ENCODE measurements at regions not wholly inside any gene's neighbourhood (a gene's known extent, or its start where the extent isn't known, plus 50 kb on each side); places are given as distances from the start of the nearest gene placed in this dataset.
"Not testable (repeated sequence)": the region's sequence is repeated elsewhere in the genome, so short reads cannot be mapped to it uniquely, and the experiment has no call there.

DNA sequence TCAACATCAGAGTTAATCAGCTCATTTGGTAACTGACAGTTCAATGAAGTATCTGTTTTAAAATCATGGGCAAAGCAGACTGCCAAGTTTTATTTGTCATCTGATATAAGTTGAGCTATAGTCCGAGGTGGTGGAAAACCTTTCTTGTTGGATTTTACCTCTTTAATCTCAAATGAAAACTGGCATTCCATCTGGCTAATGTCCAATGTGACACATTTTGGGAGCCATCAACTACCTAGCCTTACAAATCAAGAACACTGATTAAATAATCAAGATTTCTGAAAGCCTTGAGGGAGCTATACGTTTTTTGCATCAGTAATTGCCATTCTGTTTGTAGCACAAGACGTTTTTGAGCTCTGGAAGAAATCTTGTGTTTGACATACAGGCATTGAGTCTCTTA, 1380.5 kb upstream of the WWC1 start:
- Histone ChIP-seq H3K4me1 (ENCODE audit: control insufficient read depth in 2 of 2, insufficient read depth in 2 of 2, low read length in 1 of 2) (no peaks in the 10 kb centered on the region), H3K27me3 (ENCODE audit: control insufficient read depth in 1 of 2, insufficient read depth in 2 of 2, low read length in 2 of 2) (no peaks in the 10 kb centered on the region), H3K9me3 (ENCODE audit: control insufficient read depth in 2 of 2, insufficient read depth in 1 of 2, low read depth in 1 of 2, low read length in 1 of 2) (no peaks in the 10 kb centered on the region), H3K36me3 (ENCODE audit: control insufficient read depth in 2 of 2, insufficient read depth in 2 of 2, low read length in 1 of 2) (no peaks in the 10 kb centered on the region), H3K4me3 (ENCODE audit: low read depth in 1 of 2, low read length in 2 of 2) (no peak overlapping the region), H3K27ac (ENCODE audit: low read depth in 2 of 2, low read length in 1 of 2) (no peak overlapping the region)
- 40 to 43% methylated on average over 3 of the region's 3 CpGs for whole genome bisulfite sequencing, 2 donors

DNA sequence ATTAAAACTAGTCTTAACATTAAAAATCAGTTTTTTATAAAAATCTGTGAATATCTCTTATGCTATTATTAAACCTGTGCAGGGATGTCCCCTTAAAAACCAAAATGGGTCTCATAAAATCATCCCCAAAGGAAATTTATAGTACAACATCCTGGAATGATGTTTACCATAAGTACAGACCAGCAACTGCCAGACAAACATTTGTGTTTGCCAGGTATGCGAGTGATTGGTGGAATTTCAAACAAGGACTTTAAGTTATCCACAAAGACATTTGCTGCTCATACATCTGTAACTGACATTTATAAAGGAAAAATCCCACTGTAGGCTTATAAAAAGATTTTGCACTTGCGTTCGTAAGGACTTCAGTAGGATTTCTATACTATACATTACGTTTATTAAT, 1375.4 kb upstream of the WWC1 start:
- Histone ChIP-seq H3K4me1 (ENCODE audit: control insufficient read depth in 2 of 2, insufficient read depth in 2 of 2, low read length in 1 of 2) (no peaks in the 10 kb centered on the region), H3K4me3 (ENCODE audit: low read depth in 1 of 2, low read length in 2 of 2) (no peak overlapping the region), H3K27me3 (ENCODE audit: control insufficient read depth in 1 of 2, insufficient read depth in 2 of 2, low read length in 2 of 2) (no peaks in the 10 kb centered on the region), H3K36me3 (ENCODE audit: control insufficient read depth in 2 of 2, insufficient read depth in 2 of 2, low read length in 1 of 2) (no peaks in the 10 kb centered on the region), H3K9me3 (ENCODE audit: control insufficient read depth in 2 of 2, insufficient read depth in 1 of 2, low read depth in 1 of 2, low read length in 1 of 2) (no peaks in the 10 kb centered on the region), H3K27ac (ENCODE audit: low read depth in 2 of 2, low read length in 1 of 2) (no peak overlapping the region)
- WGBS, 2 donors: 89 to 92% methylated on average over 4 of the region's 4 CpGs

DNA sequence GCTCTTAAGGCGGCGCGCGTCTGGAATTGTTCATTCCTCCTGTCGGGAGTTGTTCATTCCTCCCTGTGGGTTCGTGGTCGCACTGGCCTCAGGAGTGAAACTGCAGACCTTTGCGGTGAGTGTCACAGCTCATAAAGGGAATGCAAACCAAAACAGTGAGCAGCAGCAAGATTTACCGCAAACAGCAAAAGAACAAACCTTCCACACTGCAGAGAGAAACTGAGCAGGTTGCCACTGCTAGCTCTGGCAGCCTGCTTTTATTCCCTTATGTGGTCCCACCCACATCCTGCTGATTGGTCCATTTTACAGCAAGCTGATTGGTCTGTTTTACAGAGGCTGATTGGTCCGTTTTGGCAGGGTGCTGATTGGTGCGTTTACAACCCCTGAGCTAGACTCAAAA, 1365.3 kb upstream of the WWC1 start:
- H3K36me3 ChIP-seq (ENCODE audit: control insufficient read depth in 2 of 2, insufficient read depth in 2 of 2, low read length in 1 of 2): no peaks in the 10 kb centered on the region
- H3K4me1 ChIP-seq (ENCODE audit: control insufficient read depth in 2 of 2, insufficient read depth in 2 of 2, low read length in 1 of 2): no peaks in the 10 kb centered on the region
- H3K27me3 ChIP-seq (ENCODE audit: control insufficient read depth in 1 of 2, insufficient read depth in 2 of 2, low read length in 2 of 2): no peaks in the 10 kb centered on the region
- 93 to 94% methylated on average over 11 of the region's 11 CpGs for WGBS, 2 donors
- no peak overlapping the region for H3K27ac ChIP-seq (ENCODE audit: low read depth in 2 of 2, low read length in 1 of 2)
- H3K4me3 ChIP-seq (ENCODE audit: low read depth in 1 of 2, low read length in 2 of 2): no peak overlapping the region
- peaks cover 0 to 5% of the 10 kb centered on the region in 2 donors for H3K9me3 ChIP-seq (ENCODE audit: control insufficient read depth in 2 of 2, insufficient read depth in 1 of 2, low read depth in 1 of 2, low read length in 1 of 2)

DNA sequence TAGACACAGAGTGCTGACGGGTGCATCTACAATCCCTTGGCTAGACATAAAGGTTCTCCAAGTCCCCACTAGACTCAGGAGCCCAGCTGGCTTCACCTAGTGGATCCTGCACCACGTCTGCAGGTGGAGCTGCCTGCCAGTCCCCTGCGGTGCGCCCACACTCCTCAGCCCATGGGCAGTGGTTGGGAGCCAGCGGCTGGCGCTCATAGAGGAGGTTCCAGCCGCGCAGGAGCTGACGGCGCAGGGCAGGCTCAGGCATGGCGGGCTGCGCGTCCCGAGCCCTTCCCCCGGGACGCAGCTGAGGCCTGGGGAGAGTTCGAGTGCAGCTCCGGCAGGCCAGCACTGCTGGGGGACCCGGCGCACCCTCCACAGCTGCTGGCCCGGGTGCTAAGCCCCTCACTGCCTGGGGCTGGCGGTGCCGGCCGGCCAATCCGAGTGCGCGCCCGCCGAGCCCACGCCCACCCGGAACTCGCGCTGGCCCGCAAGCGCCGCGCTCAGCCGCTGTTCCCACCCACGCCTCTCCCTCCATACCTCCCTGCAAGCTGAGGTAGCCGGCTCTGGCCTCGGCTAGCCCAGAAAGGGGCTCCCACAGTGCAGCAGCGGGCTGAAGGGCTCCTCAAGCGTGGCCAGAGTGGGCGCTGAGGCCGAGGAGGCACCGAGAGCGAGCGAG, 1364.5 kb upstream of the WWC1 start:
- not testable (repeated sequence) for H3K4me3 ChIP-seq (ENCODE audit: low read depth in 1 of 2, low read length in 2 of 2); H3K36me3 ChIP-seq (ENCODE audit: control insufficient read depth in 2 of 2, insufficient read depth in 2 of 2, low read length in 1 of 2); H3K9me3 ChIP-seq (ENCODE audit: control insufficient read depth in 2 of 2, insufficient read depth in 1 of 2, low read depth in 1 of 2, low read length in 1 of 2); H3K4me1 ChIP-seq (ENCODE audit: control insufficient read depth in 2 of 2, insufficient read depth in 2 of 2, low read length in 1 of 2); H3K27me3 ChIP-seq (ENCODE audit: control insufficient read depth in 1 of 2, insufficient read depth in 2 of 2, low read length in 2 of 2); H3K27ac ChIP-seq (ENCODE audit: low read depth in 2 of 2, low read length in 1 of 2)
- WGBS, 2 donors: 94 to 96% methylated on average over 43 to 48 of the region's 48 CpGs

DNA sequence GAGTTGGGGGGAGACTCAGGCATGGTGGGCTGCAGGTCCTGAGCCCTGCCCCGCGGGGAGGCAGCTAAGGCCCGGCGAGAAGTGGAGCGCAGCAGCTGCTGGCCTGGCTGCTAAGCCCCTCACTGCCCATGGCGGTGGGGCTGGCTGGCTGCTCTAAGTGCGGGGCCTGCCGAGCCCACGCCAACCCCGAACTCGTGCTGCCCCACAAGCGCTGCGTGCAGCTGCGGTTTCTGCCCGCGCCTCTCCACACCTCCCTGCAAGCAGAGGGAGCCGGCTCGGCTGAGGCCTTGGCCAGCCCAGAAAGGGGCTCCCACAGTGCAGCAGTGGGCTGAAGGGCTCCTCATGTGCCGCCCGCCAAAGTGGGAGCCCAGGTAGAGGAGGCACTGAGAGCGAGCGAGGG, 1355.1 kb upstream of the WWC1 start:
- H3K27ac ChIP-seq (ENCODE audit: low read depth in 2 of 2, low read length in 1 of 2): no peak overlapping the region
- H3K9me3 ChIP-seq (ENCODE audit: control insufficient read depth in 2 of 2, insufficient read depth in 1 of 2, low read depth in 1 of 2, low read length in 1 of 2): peaks cover 0 to 4% of the 10 kb centered on the region in 2 donors
- no peak overlapping the region for H3K4me3 ChIP-seq (ENCODE audit: low read depth in 1 of 2, low read length in 2 of 2)
- no peaks in the 10 kb centered on the region for H3K27me3 ChIP-seq (ENCODE audit: control insufficient read depth in 1 of 2, insufficient read depth in 2 of 2, low read length in 2 of 2)
- H3K4me1 ChIP-seq (ENCODE audit: control insufficient read depth in 2 of 2, insufficient read depth in 2 of 2, low read length in 1 of 2): no peaks in the 10 kb centered on the region
- 95 to 97% methylated on average over 21 to 22 of the region's 22 CpGs for WGBS, 2 donors
- no peaks in the 10 kb centered on the region for H3K36me3 ChIP-seq (ENCODE audit: control insufficient read depth in 2 of 2, insufficient read depth in 2 of 2, low read length in 1 of 2)

DNA sequence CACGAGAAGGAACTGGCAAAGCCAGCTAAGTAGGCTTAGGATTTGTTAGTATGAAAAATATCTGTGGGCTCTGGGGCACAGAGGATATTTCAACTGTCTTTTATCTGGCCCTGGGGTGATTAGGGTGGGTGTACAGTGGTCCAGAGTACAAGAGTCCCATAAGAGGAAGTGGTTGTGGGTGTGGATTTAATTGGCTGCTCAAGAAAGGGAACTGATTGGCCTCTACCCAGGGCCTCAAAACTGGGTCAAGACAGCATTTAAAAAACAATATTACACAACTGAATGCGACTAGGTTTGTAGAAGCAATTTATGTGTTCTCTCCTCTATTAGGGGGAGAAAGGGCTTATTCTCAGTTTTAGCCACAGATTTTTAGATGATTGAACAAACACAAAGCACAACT, 1353.4 kb upstream of the WWC1 start:
- Histone ChIP-seq H3K27me3 (ENCODE audit: control insufficient read depth in 1 of 2, insufficient read depth in 2 of 2, low read length in 2 of 2) (no peaks in the 10 kb centered on the region), H3K9me3 (ENCODE audit: control insufficient read depth in 2 of 2, insufficient read depth in 1 of 2, low read depth in 1 of 2, low read length in 1 of 2) (peaks cover 0 to 4% of the 10 kb centered on the region in 2 donors), H3K4me1 (ENCODE audit: control insufficient read depth in 2 of 2, insufficient read depth in 2 of 2, low read length in 1 of 2) (no peaks in the 10 kb centered on the region), H3K27ac (ENCODE audit: low read depth in 2 of 2, low read length in 1 of 2) (no peak overlapping the region), H3K4me3 (ENCODE audit: low read depth in 1 of 2, low read length in 2 of 2) (no peak overlapping the region), H3K36me3 (ENCODE audit: control insufficient read depth in 2 of 2, insufficient read depth in 2 of 2, low read length in 1 of 2) (no peaks in the 10 kb centered on the region)
- 48 to 69% methylated on average over 2 of the region's 2 CpGs for WGBS, 2 donors

DNA sequence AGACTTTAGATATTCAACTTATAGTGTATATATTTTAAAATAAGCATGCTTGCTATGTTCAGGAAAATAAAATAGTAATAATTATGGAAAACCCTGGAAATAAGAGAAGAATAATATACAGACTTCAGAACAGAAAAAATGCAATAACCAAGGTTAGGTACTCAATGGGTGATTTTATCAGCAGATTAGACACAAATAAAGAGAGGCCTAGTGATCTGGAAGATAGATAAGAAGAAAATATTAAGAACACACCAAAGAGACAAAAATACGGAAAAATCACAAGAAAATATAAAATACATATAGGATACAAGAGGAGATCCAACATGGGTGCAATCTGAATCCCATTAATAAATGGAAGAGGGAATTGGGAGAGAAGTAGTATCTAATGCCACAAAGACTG, 1348.5 kb upstream of the WWC1 start:
- H3K27me3 ChIP-seq (ENCODE audit: control insufficient read depth in 1 of 2, insufficient read depth in 2 of 2, low read length in 2 of 2): no peaks in the 10 kb centered on the region
- H3K27ac ChIP-seq (ENCODE audit: low read depth in 2 of 2, low read length in 1 of 2): no peak overlapping the region
- H3K4me3 ChIP-seq (ENCODE audit: low read depth in 1 of 2, low read length in 2 of 2): no peak overlapping the region
- no peaks in the 10 kb centered on the region for H3K9me3 ChIP-seq (ENCODE audit: control insufficient read depth in 2 of 2, insufficient read depth in 1 of 2, low read depth in 1 of 2, low read length in 1 of 2)
- WGBS, 2 donors: 94 to 100% methylated on average over 1 of the region's 1 CpG
- H3K4me1 ChIP-seq (ENCODE audit: control insufficient read depth in 2 of 2, insufficient read depth in 2 of 2, low read length in 1 of 2): no peaks in the 10 kb centered on the region
- H3K36me3 ChIP-seq (ENCODE audit: control insufficient read depth in 2 of 2, insufficient read depth in 2 of 2, low read length in 1 of 2): no peaks in the 10 kb centered on the region

DNA sequence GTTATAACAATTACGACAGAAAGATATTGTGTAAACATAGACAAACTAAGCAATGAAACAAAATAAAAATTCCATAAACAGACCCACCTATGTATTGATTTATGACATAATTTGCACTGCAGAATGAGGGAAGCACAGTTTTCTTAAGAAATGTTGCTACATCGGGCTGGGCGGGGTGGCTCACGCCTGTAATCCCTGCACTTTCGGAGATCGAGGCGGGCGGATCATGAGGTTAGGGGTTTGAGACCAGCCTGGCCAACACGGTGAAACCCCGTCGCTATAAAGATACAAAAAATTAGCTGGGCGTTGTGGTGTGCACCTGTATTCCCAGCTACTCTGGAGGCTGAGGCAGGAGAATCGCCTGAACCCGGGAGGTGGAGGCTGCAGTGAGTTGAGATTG, 1344.4 kb upstream of the WWC1 start:
- WGBS, 2 donors: 91 to 92% methylated on average over 14 of the region's 14 CpGs
- Histone ChIP-seq H3K27me3 (ENCODE audit: control insufficient read depth in 1 of 2, insufficient read depth in 2 of 2, low read length in 2 of 2) (no peaks in the 10 kb centered on the region), H3K9me3 (ENCODE audit: control insufficient read depth in 2 of 2, insufficient read depth in 1 of 2, low read depth in 1 of 2, low read length in 1 of 2) (no peaks in the 10 kb centered on the region), H3K36me3 (ENCODE audit: control insufficient read depth in 2 of 2, insufficient read depth in 2 of 2, low read length in 1 of 2) (no peaks in the 10 kb centered on the region), H3K4me3 (ENCODE audit: low read depth in 1 of 2, low read length in 2 of 2) (no peak overlapping the region), H3K4me1 (ENCODE audit: control insufficient read depth in 2 of 2, insufficient read depth in 2 of 2, low read length in 1 of 2) (no peaks in the 10 kb centered on the region), H3K27ac (ENCODE audit: low read depth in 2 of 2, low read length in 1 of 2) (no peak overlapping the region)

DNA sequence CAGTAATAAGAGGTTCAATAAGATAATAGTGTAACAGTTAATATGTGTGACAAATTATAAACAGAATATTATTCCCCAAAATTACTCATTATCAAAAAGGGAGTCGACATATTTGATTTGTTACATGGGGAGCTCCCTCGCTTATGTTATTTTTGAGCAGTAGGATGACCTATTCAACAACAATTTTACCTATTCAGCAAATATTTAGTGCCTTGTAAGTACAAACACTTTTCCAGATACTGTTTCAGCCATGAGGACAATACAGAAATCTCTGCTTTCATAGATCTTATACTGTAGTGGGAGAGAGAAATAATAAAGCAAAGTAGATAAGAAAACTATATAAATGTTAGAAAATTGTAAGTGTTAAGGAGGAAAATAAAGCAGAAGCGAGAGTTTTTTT, 1342.8 kb upstream of the WWC1 start:
- Histone ChIP-seq H3K9me3 (ENCODE audit: control insufficient read depth in 2 of 2, insufficient read depth in 1 of 2, low read depth in 1 of 2, low read length in 1 of 2) (no peaks in the 10 kb centered on the region), H3K4me1 (ENCODE audit: control insufficient read depth in 2 of 2, insufficient read depth in 2 of 2, low read length in 1 of 2) (no peaks in the 10 kb centered on the region), H3K36me3 (ENCODE audit: control insufficient read depth in 2 of 2, insufficient read depth in 2 of 2, low read length in 1 of 2) (no peaks in the 10 kb centered on the region), H3K4me3 (ENCODE audit: low read depth in 1 of 2, low read length in 2 of 2) (no peak overlapping the region), H3K27ac (ENCODE audit: low read depth in 2 of 2, low read length in 1 of 2) (no peak overlapping the region), H3K27me3 (ENCODE audit: control insufficient read depth in 1 of 2, insufficient read depth in 2 of 2, low read length in 2 of 2) (no peaks in the 10 kb centered on the region)
- WGBS, 2 donors: 89 to 92% methylated on average over 3 of the region's 3 CpGs

DNA sequence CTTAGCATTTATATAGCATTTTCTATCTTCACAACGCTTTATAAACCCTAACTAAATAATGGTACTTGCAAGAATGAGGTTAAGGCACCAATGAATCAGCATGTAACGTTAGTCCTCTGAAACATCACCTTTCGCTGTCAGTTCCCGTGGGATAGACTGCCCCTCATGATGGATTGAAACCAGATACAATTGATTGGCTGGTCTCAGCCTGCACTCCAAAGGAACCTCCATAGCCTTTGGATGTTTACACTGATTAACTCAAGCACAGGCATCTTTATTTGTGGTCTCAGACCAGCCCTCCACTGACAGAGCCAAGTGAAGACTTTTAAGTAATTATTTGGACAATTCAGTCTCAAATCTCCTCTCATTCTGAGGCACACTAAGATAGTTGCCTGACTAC, 1339.4 kb upstream of the WWC1 start:
- H3K9me3 ChIP-seq (ENCODE audit: control insufficient read depth in 2 of 2, insufficient read depth in 1 of 2, low read depth in 1 of 2, low read length in 1 of 2): no peaks in the 10 kb centered on the region
- no peaks in the 10 kb centered on the region for H3K36me3 ChIP-seq (ENCODE audit: control insufficient read depth in 2 of 2, insufficient read depth in 2 of 2, low read length in 1 of 2)
- H3K4me3 ChIP-seq (ENCODE audit: low read depth in 1 of 2, low read length in 2 of 2): no peak overlapping the region
- H3K27ac ChIP-seq (ENCODE audit: low read depth in 2 of 2, low read length in 1 of 2): no peak overlapping the region
- H3K27me3 ChIP-seq (ENCODE audit: control insufficient read depth in 1 of 2, insufficient read depth in 2 of 2, low read length in 2 of 2): no peaks in the 10 kb centered on the region
- 73 to 83% methylated on average over 4 of the region's 4 CpGs for WGBS, 2 donors
- H3K4me1 ChIP-seq (ENCODE audit: control insufficient read depth in 2 of 2, insufficient read depth in 2 of 2, low read length in 1 of 2): no peaks in the 10 kb centered on the region
